Neural progenitor cell (in vitro differentiated cells): ENCODE measurements at regions not wholly inside any gene's neighbourhood (a gene's known extent, or its start where the extent isn't known, plus 50 kb on each side); places are given as distances from the start of the nearest gene placed in this dataset.

Experiments used
- DNase-seq: peaks from one replicate; pipeline ENCODE4 v3.0.0-alpha.2; 2016; ENCODE audit warnings: low spot score
- H2AFZ ChIP-seq: fragments of 200-600 bp; sonication (generic); replicated peaks from 2 replicates; pipeline ENCODE4 v1.6.1; 2016; ENCODE audit warnings: antibody characterized with exemption
- H3F3A ChIP-seq: fragments of 200-600 bp; sonication (generic); 2 replicates; pipeline ENCODE4 v1.6.1; 2016; ENCODE audit warnings: antibody characterized with exemption, low read depth
- H3K27ac ChIP-seq: fragments of 200-600 bp; sonication (generic); 2 replicates; pipeline ENCODE4 v1.5.1; 2016; ENCODE audit warnings: mild to moderate bottlenecking
- H3K27me3 ChIP-seq: fragments of 200-600 bp; sonication (generic); 2 replicates; pipeline ENCODE4 v1.6.1; 2016; ENCODE audit warnings: mild to moderate bottlenecking, moderate library complexity
- H3K36me3 ChIP-seq: fragments of 200-600 bp; sonication (generic); 2 replicates; pipeline ENCODE4 v1.5.1; 2016
- H3K4me1 ChIP-seq: fragments of 200-600 bp; sonication (generic); 2 replicates; pipeline ENCODE4 v1.6.1; 2016; ENCODE audit warnings: mixed run types
- H3K4me2 ChIP-seq: fragments of 200-600 bp; sonication (generic); 2 replicates; pipeline ENCODE4 v1.6.1; 2016
- H3K4me3 ChIP-seq: fragments of 200-600 bp; sonication (generic); 2 replicates; pipeline ENCODE4 v1.5.1; 2016
- H3K79me2 ChIP-seq: fragments of 200-600 bp; sonication (generic); 2 replicates; pipeline ENCODE4 v1.6.1; 2016; ENCODE audit warnings: low read depth
- H3K9ac ChIP-seq: fragments of 200-600 bp; sonication (generic); 2 replicates; pipeline ENCODE4 v1.6.1; 2016
- H3K9me3 ChIP-seq: fragments of 200-600 bp; sonication (generic); 2 replicates; pipeline ENCODE4 v1.5.1; 2016; ENCODE audit warnings: low read depth
- H4K20me1 ChIP-seq: fragments of 200-600 bp; sonication (generic); 2 replicates; pipeline ENCODE4 v1.6.1; 2016; ENCODE audit warnings: low read depth
- H3K27ac Mint-ChIP-seq: 3 replicates; pipeline ENCODE4 v1.8.0; 2021; ENCODE audit warnings: mixed read lengths
- H3K27me3 Mint-ChIP-seq: 2 replicates; pipeline ENCODE4 v1.8.0; 2022; ENCODE audit warnings: low read depth, mild to moderate bottlenecking, inconsistent platforms, moderate library complexity, mixed read lengths; ENCODE audit not compliant: insufficient read depth
- H3K36me3 Mint-ChIP-seq: 3 replicates; pipeline ENCODE4 v1.8.0; 2021; ENCODE audit warnings: mixed read lengths
- H3K4me1 Mint-ChIP-seq: 3 replicates; pipeline ENCODE4 v1.8.0; 2021; ENCODE audit warnings: mixed read lengths
- H3K4me3 Mint-ChIP-seq: 3 replicates; pipeline ENCODE4 v1.8.0; 2021; ENCODE audit warnings: mild to moderate bottlenecking, moderate library complexity, mixed read lengths
- H3K9me3 Mint-ChIP-seq: 3 replicates; pipeline ENCODE4 v1.8.0; 2020; ENCODE audit warnings: mixed read lengths
- EZH2 ChIP-seq: fragments of 200-600 bp; sonication (generic); IDR thresholded peaks from 2 replicates; pipeline ENCODE4 v1.6.1; 2017; ENCODE audit warnings: antibody characterized with exemption, mild to moderate bottlenecking, moderate library complexity
- EZH2phosphoT487 ChIP-seq: fragments of 200-600 bp; sonication (generic); IDR thresholded peaks from 2 replicates; pipeline ENCODE4 v1.6.1; 2017; ENCODE audit warnings: antibody characterized with exemption
- TF ChIP-seq, protein P1 (sequence below): fragments of 200-600 bp; sonication (generic); IDR thresholded peaks from 2 replicates; pipeline ENCODE4 v1.5.1; 2017; ENCODE audit warnings: antibody characterized with exemption, mild to moderate bottlenecking

GRCh38 chr17:79497777-79498348 lies 113.0 kb downstream of the RBFOX3 start:
- Histone ChIP-seq H3K4me3 (no peak overlapping the region), H3K9me3 (no peaks in the 10 kb centered on the region), H2AFZ (no peak overlapping the region), H3K4me1 (peaks cover 8% of the 10 kb centered on the region), H3K27me3 (no peaks in the 10 kb centered on the region), H3K79me2 (no peaks in the 10 kb centered on the region), H3K4me2 (no peak overlapping the region), H3F3A (peaks cover 6% of the 10 kb centered on the region), H4K20me1 (no peaks in the 10 kb centered on the region), H3K27ac (no peak overlapping the region), H3K9ac (no peak overlapping the region), H3K36me3 (no peaks in the 10 kb centered on the region)
- no peak for DNase-seq
- Mint-ChIP-seq H3K9me3 (peaks cover 8% of the 10 kb centered on the region), H3K4me3 (no peak overlapping the region), H3K36me3 (no peaks in the 10 kb centered on the region), H3K27ac (no peak overlapping the region), H3K27me3 (peaks cover 7% of the 10 kb centered on the region), H3K4me1 (peaks cover 19% of the 10 kb centered on the region)
- TF ChIP-seq EZH2, result no peak
- no peak for TF ChIP-seq EZH2phosphoT487
- TF ChIP-seq, protein P1, sequence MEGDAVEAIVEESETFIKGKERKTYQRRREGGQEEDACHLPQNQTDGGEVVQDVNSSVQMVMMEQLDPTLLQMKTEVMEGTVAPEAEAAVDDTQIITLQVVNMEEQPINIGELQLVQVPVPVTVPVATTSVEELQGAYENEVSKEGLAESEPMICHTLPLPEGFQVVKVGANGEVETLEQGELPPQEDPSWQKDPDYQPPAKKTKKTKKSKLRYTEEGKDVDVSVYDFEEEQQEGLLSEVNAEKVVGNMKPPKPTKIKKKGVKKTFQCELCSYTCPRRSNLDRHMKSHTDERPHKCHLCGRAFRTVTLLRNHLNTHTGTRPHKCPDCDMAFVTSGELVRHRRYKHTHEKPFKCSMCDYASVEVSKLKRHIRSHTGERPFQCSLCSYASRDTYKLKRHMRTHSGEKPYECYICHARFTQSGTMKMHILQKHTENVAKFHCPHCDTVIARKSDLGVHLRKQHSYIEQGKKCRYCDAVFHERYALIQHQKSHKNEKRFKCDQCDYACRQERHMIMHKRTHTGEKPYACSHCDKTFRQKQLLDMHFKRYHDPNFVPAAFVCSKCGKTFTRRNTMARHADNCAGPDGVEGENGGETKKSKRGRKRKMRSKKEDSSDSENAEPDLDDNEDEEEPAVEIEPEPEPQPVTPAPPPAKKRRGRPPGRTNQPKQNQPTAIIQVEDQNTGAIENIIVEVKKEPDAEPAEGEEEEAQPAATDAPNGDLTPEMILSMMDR, result no peak

DNA sequence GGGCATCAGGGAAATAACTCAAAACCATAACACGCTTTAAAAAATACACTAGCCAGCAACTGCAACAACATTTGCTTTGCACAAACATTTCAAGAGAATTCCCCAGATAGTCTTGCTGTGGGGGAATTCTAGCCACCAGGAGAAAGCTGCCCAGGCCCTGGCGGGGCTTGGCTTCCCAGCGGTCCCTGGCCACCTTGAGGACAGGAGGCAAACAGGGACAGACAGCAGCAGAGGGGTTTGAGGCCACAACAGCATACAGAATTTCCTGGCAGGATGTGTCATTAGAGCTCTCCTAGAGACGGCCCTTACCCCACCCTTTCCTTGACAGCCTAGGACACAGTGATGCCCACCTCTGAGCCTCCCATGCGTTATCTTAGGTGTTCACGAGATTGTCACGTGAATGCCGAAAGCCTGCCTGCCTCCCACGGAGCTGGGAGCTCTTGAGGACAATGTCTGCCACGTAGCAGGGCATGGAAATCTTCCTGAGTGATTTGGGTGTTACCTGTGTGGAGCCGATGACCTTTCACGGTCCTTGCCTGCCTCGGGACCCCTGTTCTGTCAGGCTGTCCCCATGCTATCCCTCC lies 114.3 kb downstream of the RBFOX3 start:
- Mint-ChIP-seq H3K27me3 (peaks cover 6% of the 10 kb centered on the region), H3K4me3 (no peak overlapping the region), H3K36me3 (no peaks in the 10 kb centered on the region), H3K4me1 (peaks cover 14% of the 10 kb centered on the region), H3K27ac (no peak overlapping the region), H3K9me3 (peaks cover 8% of the 10 kb centered on the region)
- H3K79me2 ChIP-seq, result no peaks in the 10 kb centered on the region
- TF ChIP-seq, protein P1, result no peak
- TF ChIP-seq EZH2, result no peak
- TF ChIP-seq EZH2phosphoT487, result no peak
- no peak overlapping the region for H3K9ac ChIP-seq
- DNase-seq, result no peak
- H3K36me3 ChIP-seq, result no peaks in the 10 kb centered on the region
- no peak overlapping the region for H3K4me2 ChIP-seq
- H3K4me1 ChIP-seq, result peaks cover 8% of the 10 kb centered on the region
- H3K9me3 ChIP-seq, result no peaks in the 10 kb centered on the region
- H2AFZ ChIP-seq, result no peak overlapping the region
- H3K27ac ChIP-seq, result no peak overlapping the region
- H3K4me3 ChIP-seq, result no peak overlapping the region
- H3F3A ChIP-seq, result peaks cover 6% of the 10 kb centered on the region
- no peaks in the 10 kb centered on the region for H4K20me1 ChIP-seq
- H3K27me3 ChIP-seq, result no peaks in the 10 kb centered on the region

DNA sequence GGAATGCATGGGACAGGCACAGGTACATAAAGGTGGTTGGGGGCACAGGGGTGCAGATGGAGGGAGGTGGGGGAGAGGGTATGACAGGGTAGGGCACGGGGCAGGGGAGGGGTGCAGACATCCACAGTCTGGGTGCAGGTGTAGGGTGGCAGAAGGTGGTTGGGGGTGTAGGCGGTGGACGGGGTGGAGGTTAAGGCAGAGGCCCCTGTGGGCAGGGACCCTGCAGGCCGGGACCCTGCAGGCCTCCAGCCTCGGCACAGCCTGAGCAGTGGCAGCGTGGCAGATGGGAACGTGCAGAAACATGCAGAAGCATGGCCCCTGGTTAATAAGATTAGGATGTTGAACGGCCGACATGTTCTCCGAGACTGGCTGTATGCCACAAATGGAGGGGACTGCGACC lies 115.2 kb downstream of the RBFOX3 start:
- Mint-ChIP-seq H3K9me3 (peaks cover 8% of the 10 kb centered on the region), H3K4me3 (no peak overlapping the region), H3K4me1 (peaks cover 5% of the 10 kb centered on the region), H3K36me3 (no peaks in the 10 kb centered on the region), H3K27ac (no peak overlapping the region), H3K27me3 (peaks cover 2% of the 10 kb centered on the region)
- TF ChIP-seq EZH2phosphoT487, result no peak
- TF ChIP-seq, protein P1, result no peak
- TF ChIP-seq EZH2, result no peak
- H3K9me3 ChIP-seq, result no peaks in the 10 kb centered on the region
- peaks cover 2% of the 10 kb centered on the region for H3F3A ChIP-seq
- no peaks in the 10 kb centered on the region for H4K20me1 ChIP-seq
- H3K4me1 ChIP-seq, result peaks cover under 1% of the 10 kb centered on the region
- H3K79me2 ChIP-seq, result no peaks in the 10 kb centered on the region
- H3K4me2 ChIP-seq, result no peak overlapping the region
- no peaks in the 10 kb centered on the region for H3K27me3 ChIP-seq
- no peak overlapping the region for H2AFZ ChIP-seq
- H3K27ac ChIP-seq, result no peak overlapping the region
- no peak for DNase-seq
- no peak overlapping the region for H3K9ac ChIP-seq
- H3K4me3 ChIP-seq, result no peak overlapping the region
- H3K36me3 ChIP-seq, result no peaks in the 10 kb centered on the region
